ENCODE measurements at regions not wholly inside any gene's neighbourhood (a gene's known extent, or its start where the extent isn't known, plus 50 kb on each side); places are given as distances from the start of the nearest gene placed in this dataset.

- DNase-seq (ENCODE audit: low spot score) = no peak
- TF ChIP-seq CTCF (IDR thresholded peaks at IDR 0.05; ENCODE audit: borderline replicate concordance, control extremely low read depth, extremely low read depth, insufficient read depth, missing control alignments) = no peak
- in situ Hi-C loops (cut with MboI; ENCODE audit: low sequenced_read_pairs, unreplicated experiment) = no loop called here
Measured at GRCh38 chr3:34988296-34988695, 651.0 kb upstream of the ARPP21 start.

GRCh38 chr3:34995796-34996430 lies 643.4 kb upstream of the ARPP21 start:
- in situ Hi-C loops (cut with MboI; ENCODE audit: low sequenced_read_pairs, unreplicated experiment) = no loop called here
- no peak for TF ChIP-seq CTCF (IDR thresholded peaks at IDR 0.05; ENCODE audit: borderline replicate concordance, control extremely low read depth, extremely low read depth, insufficient read depth, missing control alignments)
- no peak for DNase-seq (ENCODE audit: low spot score)

DNA sequence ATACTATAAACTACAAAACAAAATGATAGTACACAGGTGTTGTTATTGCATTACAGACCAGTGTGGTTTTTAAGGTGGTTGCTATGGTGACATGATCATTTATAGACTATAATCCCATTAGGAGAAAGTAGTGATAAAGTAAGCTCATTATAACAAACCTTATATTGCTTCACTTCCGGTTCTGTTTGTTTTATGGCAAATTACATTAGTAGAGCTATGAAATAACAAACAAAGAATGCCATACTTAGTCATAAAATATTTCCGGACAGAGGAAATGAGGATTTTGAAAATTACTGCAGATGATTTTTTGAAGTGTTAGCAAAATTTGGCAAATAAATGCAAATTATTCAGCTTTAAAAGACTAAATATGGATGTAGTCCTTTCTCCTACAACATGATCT lies 640.4 kb upstream of the ARPP21 start:
- no peak for TF ChIP-seq CTCF (IDR thresholded peaks at IDR 0.05; ENCODE audit: borderline replicate concordance, control extremely low read depth, extremely low read depth, insufficient read depth, missing control alignments)
- no peak for DNase-seq (ENCODE audit: low spot score)
- in situ Hi-C loops (cut with MboI; ENCODE audit: low sequenced_read_pairs, unreplicated experiment) = no loop called here

GRCh38 chr3:35012214-35012613 lies 627.1 kb upstream of the ARPP21 start:
- no peak for TF ChIP-seq CTCF (IDR thresholded peaks at IDR 0.05; ENCODE audit: borderline replicate concordance, control extremely low read depth, extremely low read depth, insufficient read depth, missing control alignments)
- in situ Hi-C loops (cut with MboI; ENCODE audit: low sequenced_read_pairs, unreplicated experiment) = no loop called here
- no peak for DNase-seq (ENCODE audit: low spot score)

GRCh38 chr3:35028157-35028556 lies 611.2 kb upstream of the ARPP21 start:
- no peak for DNase-seq (ENCODE audit: low spot score)
- TF ChIP-seq CTCF (IDR thresholded peaks at IDR 0.05; ENCODE audit: borderline replicate concordance, control extremely low read depth, extremely low read depth, insufficient read depth, missing control alignments) = no peak
- in situ Hi-C loops (cut with MboI; ENCODE audit: low sequenced_read_pairs, unreplicated experiment) = no loop called here

DNA sequence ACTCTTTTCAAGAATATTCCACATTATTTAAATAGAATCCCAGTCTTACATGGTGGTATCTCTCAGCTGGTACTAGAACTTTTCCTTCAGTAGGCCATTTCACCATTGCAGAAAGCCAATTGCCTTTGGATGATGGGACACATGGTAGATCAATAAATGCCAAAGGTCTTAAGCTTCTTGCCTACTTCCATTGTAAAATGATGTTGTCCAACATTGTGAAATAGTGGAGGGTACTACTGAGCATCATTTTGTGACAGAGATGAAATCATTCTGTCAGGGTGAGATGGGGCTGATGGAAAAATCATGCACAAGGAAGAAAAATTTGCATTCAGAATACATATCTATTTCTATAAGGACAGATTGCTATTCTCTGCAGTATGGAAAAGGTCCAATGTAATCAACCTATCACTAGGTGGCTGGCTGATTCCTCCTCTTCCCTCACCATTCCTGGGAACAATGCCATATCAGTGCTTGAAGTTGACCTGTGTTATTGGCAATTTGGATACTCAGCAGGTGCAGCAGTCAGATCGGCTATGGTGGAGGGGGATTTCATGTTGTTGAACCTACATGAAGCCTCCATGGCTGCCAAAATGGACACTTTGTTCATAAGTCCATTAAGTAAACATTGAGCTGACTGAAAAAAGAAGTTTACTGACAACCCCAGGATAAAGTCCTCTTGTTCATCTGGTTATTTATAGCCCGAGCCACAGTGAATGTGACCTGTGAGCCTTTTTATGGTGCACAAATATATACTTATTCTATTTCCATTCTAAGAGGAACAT lies 596.9 kb upstream of the ARPP21 start:
- no peak for TF ChIP-seq CTCF (IDR thresholded peaks at IDR 0.05; ENCODE audit: borderline replicate concordance, control extremely low read depth, extremely low read depth, insufficient read depth, missing control alignments)
- no peak for DNase-seq (ENCODE audit: low spot score)
- in situ Hi-C loops (cut with MboI; ENCODE audit: low sequenced_read_pairs, unreplicated experiment) = no loop called here
